ENCODE measurements at regions not wholly inside any gene's neighbourhood (a gene's known extent, or its start where the extent isn't known, plus 50 kb on each side); places are given as distances from the start of the nearest gene placed in this dataset.

DNA sequence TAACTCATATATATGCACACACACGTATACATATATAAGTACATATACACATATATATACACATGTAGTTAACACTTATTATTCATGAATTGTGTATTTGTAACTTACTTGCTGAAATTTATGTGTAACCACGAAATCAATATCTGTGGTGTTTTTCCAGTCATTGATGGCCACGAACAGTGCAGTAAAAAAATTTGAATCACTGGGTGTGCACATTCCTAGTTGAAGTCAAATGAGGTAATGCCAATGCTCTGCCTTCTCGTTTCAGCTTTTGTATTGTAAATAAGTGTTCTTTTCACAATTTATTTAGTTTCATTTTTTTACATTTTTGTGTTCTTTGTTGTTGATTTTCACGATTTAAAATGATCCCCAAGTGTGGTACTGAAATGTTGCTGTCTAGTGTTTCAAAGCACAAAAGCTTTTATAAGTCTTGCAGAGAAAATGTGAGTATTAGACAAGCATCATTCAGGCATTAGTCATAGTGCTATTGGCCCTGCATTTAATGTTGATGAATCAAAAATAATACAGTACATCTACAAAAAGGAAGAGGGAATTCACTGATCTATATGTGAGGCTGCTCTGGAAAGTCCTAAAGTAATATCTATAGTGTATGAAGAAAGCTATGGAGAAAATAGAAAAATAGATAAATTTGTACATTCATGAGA is 419.0 kb downstream of the DSC3 start:
- no peak for TF ChIP-seq CTCF (IDR thresholded peaks at IDR 0.05)
- no peak for TF ChIP-seq EZH2 (IDR thresholded peaks at IDR 0.05)
- TF ChIP-seq EZH2phosphoT487 (IDR thresholded peaks at IDR 0.05) = no peak
